ENCODE measurements at regions not wholly inside any gene's neighbourhood (a gene's known extent, or its start where the extent isn't known, plus 50 kb on each side); places are given as distances from the start of the nearest gene placed in this dataset.

- TF ChIP-seq ZFX (IDR thresholded peaks at IDR 0.05; ENCODE audit: borderline replicate concordance), result no peak
- TF ChIP-seq CTCF (IDR thresholded peaks at IDR 0.05), result no peak
These were observed 521.2 kb downstream of the SLC4A3 start for GRCh38 chr2:220148471-220149248.

GRCh38 chr2:220151341-220151740 is 523.9 kb downstream of the SLC4A3 start:
- no peak overlapping the region for H3K27ac ChIP-seq
- no peak for TF ChIP-seq ZFX (IDR thresholded peaks at IDR 0.05; ENCODE audit: borderline replicate concordance)
- TF ChIP-seq CTCF (IDR thresholded peaks at IDR 0.05), result no peak

More at GRCh38 chr2:220148471-220149248, 521.2 kb downstream of the SLC4A3 start:
- no peak overlapping the region for H3K27ac ChIP-seq

GRCh38 chr2:220152281-220152935 is 525.0 kb downstream of the SLC4A3 start:
- no peak for TF ChIP-seq ZFX (IDR thresholded peaks at IDR 0.05; ENCODE audit: borderline replicate concordance)
- TF ChIP-seq CTCF (IDR thresholded peaks at IDR 0.05), result no peak
- H3K27ac ChIP-seq, result no peak overlapping the region

- no peak overlapping the region for H3K27ac ChIP-seq
- no peak for TF ChIP-seq ZFX (IDR thresholded peaks at IDR 0.05; ENCODE audit: borderline replicate concordance)
- no peak for TF ChIP-seq CTCF (IDR thresholded peaks at IDR 0.05)
These were observed 525.7 kb downstream of the SLC4A3 start for GRCh38 chr2:220153118-220153517.

GRCh38 chr2:220154304-220154703 is 526.9 kb downstream of the SLC4A3 start:
- TF ChIP-seq ZFX (IDR thresholded peaks at IDR 0.05; ENCODE audit: borderline replicate concordance), result no peak
- TF ChIP-seq CTCF (IDR thresholded peaks at IDR 0.05), result peak; percentile 30
- no peak overlapping the region for H3K27ac ChIP-seq

- TF ChIP-seq ZFX (IDR thresholded peaks at IDR 0.05; ENCODE audit: borderline replicate concordance), result no peak
- TF ChIP-seq CTCF (IDR thresholded peaks at IDR 0.05), result no peak
- H3K27ac ChIP-seq, result no peak overlapping the region
These were observed 529.9 kb downstream of the SLC4A3 start for GRCh38 chr2:220157312-220157711.

- no peak for TF ChIP-seq ZFX (IDR thresholded peaks at IDR 0.05; ENCODE audit: borderline replicate concordance)
- TF ChIP-seq CTCF (IDR thresholded peaks at IDR 0.05), result no peak
- H3K27ac ChIP-seq, result no peak overlapping the region
These were observed 532.3 kb downstream of the SLC4A3 start for GRCh38 chr2:220159738-220160137.

Data from 22Rv1 (cell line).